HG02943 (cell line): ENCODE measurements at regions not wholly inside any gene's neighbourhood (a gene's known extent, or its start where the extent isn't known, plus 50 kb on each side); places are given as distances from the start of the nearest gene placed in this dataset.
"Not testable (repeated sequence)": the region's sequence is repeated elsewhere in the genome, so short reads cannot be mapped to it uniquely, and the experiment has no call there.

Source experiments
- ATAC-seq: cut with Tn5 transposase; IDR thresholded peaks from one replicate; pipeline ENCODE4 v1.9.1; 2021; ENCODE audit warnings: mild to moderate bottlenecking, low read depth, moderate library complexity; ENCODE audit not compliant: unreplicated experiment

GRCh38 chr2:144935191-144935590, 415.3 kb upstream of the ZEB2 start:
- no peak for ATAC-seq

- no peak for ATAC-seq
Observed at GRCh38 chr2:144931960-144932359, 412.0 kb upstream of the ZEB2 start.

- ATAC-seq = no peak
Observed at GRCh38 chr2:144931480-144931879, 411.6 kb upstream of the ZEB2 start.

GRCh38 chr2:144927429-144927828, 407.5 kb upstream of the ZEB2 start:
- no peak for ATAC-seq

- ATAC-seq = no peak
Observed at GRCh38 chr2:144925886-144926285, 406.0 kb upstream of the ZEB2 start.

GRCh38 chr2:144924827-144925226, 404.9 kb upstream of the ZEB2 start:
- no peak for ATAC-seq

GRCh38 chr2:144922519-144922918, 402.6 kb upstream of the ZEB2 start:
- no peak for ATAC-seq

GRCh38 chr2:144920755-144921530, 401.0 kb upstream of the ZEB2 start:
- no peak for ATAC-seq

- ATAC-seq = no peak
Observed at GRCh38 chr2:144914622-144915318, 394.9 kb upstream of the ZEB2 start.

- no peak for ATAC-seq
Observed at GRCh38 chr2:144914113-144914512, 394.2 kb upstream of the ZEB2 start.

GRCh38 chr2:144912206-144912605, 392.3 kb upstream of the ZEB2 start:
- ATAC-seq = no peak

- no peak for ATAC-seq
Observed at GRCh38 chr2:144905956-144906355, 386.0 kb upstream of the ZEB2 start.

GRCh38 chr2:144904612-144905011, 384.7 kb upstream of the ZEB2 start:
- no peak for ATAC-seq

- ATAC-seq = not testable (repeated sequence)
Observed at GRCh38 chr2:144903045-144903444, 383.1 kb upstream of the ZEB2 start.

- not testable (repeated sequence) for ATAC-seq
Observed at GRCh38 chr2:144901386-144901785, 381.5 kb upstream of the ZEB2 start.

- no peak for ATAC-seq
Observed at GRCh38 chr2:144896341-144896740, 376.4 kb upstream of the ZEB2 start.

- ATAC-seq = no peak
Observed at GRCh38 chr2:144894612-144895599, 375.0 kb upstream of the ZEB2 start.

- ATAC-seq = no peak
Observed at GRCh38 chr2:144893464-144893863, 373.5 kb upstream of the ZEB2 start.

- ATAC-seq = no peak
Observed at GRCh38 chr2:144890828-144891227, 370.9 kb upstream of the ZEB2 start.

GRCh38 chr2:144889348-144889747, 369.4 kb upstream of the ZEB2 start:
- ATAC-seq = no peak

GRCh38 chr2:144886862-144887261, 366.9 kb upstream of the ZEB2 start:
- ATAC-seq = no peak
